A673 (cell line): ENCODE measurements at regions not wholly inside any gene's neighbourhood (a gene's known extent, or its start where the extent isn't known, plus 50 kb on each side); places are given as distances from the start of the nearest gene placed in this dataset.

ENCODE experiments used
- CTCF ChIP-seq: fragments of 300-800, 200-600 bp; sonication (generic); conservative IDR thresholded peaks from 2 replicates; pipeline ENCODE4 v1.5.1; 2017; ENCODE audit warnings: low read depth, mild to moderate bottlenecking, antibody characterized with exemption, low read length, moderate library complexity, mixed read lengths
- EZH2 ChIP-seq: fragments of 200-600 bp; sonication (generic); IDR thresholded peaks from 2 replicates; pipeline ENCODE4 v1.6.1; 2017; ENCODE audit warnings: borderline replicate concordance, low read depth, mild to moderate bottlenecking, mixed read lengths, antibody characterized with exemption, low read length; ENCODE audit not compliant: poor library complexity, severe bottlenecking

GRCh38 chr4:64614276-64614675, 205.0 kb upstream of the TECRL start:
- no peak for TF ChIP-seq CTCF
- no peak for TF ChIP-seq EZH2
